Bronchial epithelial cell (primary cell): ENCODE measurements at regions not wholly inside any gene's neighbourhood (a gene's known extent, or its start where the extent isn't known, plus 50 kb on each side); places are given as distances from the start of the nearest gene placed in this dataset.

ENCODE experiments used
- DNase-seq: peaks from one replicate; pipeline ENCODE4 v3.0.0-alpha.2; 2010; ENCODE audit warnings: low read depth
- FAIRE-seq: peaks from 2 replicates; lab custom pipeline; 2011; peaks lifted over from hg19 to GRCh38; lab: Jason Lieb, UNC
- H3K27me3 ChIP-seq: 2 replicates; pipeline ENCODE4 v1.5.1; 2011; ENCODE audit warnings: low read length; ENCODE audit not compliant: control insufficient read depth, insufficient read depth
- H3K36me3 ChIP-seq: 2 replicates; pipeline ENCODE4 v1.5.1; 2011; ENCODE audit warnings: low read length; ENCODE audit not compliant: control insufficient read depth, insufficient read depth
- H3K4me3 ChIP-seq: 2 replicates; pipeline ENCODE4 v1.5.1; 2011; ENCODE audit warnings: mild to moderate bottlenecking, low read depth, low read length, control low read depth
- TF ChIP-seq, protein P1 (sequence below): IDR thresholded peaks from 2 replicates; pipeline ENCODE4 v1.5.1; 2011; ENCODE audit warnings: mild to moderate bottlenecking, moderate library complexity, low read length, control low read depth, inconsistent platforms; ENCODE audit not compliant: insufficient read depth, severe bottlenecking

DNA sequence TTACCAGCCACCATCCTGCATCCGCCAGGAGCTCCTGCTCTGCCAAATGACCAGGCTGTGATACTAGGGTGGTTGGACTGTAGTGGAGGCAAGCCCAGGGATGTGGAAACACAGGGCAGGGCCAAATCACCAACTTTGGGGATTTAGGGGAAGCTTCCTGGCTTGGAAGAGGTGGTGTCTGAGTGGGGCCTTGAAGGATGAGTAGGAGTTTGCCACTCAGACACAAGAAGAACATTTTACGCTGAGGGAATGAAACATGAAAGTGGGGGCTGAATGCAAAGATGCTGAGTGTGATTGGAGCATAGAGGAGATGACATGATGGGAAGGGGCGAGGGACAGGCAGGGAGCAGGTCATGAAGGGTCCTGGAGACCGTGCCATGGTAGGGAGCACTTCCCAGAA lies 329.5 kb downstream of the RPS24 start:
- H3K36me3 ChIP-seq: no peaks in the 10 kb centered on the region
- DNase-seq: no peak
- H3K27me3 ChIP-seq: peaks cover 3% of the 10 kb centered on the region
- no peak for FAIRE-seq
- TF ChIP-seq, protein P1, sequence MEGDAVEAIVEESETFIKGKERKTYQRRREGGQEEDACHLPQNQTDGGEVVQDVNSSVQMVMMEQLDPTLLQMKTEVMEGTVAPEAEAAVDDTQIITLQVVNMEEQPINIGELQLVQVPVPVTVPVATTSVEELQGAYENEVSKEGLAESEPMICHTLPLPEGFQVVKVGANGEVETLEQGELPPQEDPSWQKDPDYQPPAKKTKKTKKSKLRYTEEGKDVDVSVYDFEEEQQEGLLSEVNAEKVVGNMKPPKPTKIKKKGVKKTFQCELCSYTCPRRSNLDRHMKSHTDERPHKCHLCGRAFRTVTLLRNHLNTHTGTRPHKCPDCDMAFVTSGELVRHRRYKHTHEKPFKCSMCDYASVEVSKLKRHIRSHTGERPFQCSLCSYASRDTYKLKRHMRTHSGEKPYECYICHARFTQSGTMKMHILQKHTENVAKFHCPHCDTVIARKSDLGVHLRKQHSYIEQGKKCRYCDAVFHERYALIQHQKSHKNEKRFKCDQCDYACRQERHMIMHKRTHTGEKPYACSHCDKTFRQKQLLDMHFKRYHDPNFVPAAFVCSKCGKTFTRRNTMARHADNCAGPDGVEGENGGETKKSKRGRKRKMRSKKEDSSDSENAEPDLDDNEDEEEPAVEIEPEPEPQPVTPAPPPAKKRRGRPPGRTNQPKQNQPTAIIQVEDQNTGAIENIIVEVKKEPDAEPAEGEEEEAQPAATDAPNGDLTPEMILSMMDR: no peak
- H3K4me3 ChIP-seq: no peak overlapping the region

DNA sequence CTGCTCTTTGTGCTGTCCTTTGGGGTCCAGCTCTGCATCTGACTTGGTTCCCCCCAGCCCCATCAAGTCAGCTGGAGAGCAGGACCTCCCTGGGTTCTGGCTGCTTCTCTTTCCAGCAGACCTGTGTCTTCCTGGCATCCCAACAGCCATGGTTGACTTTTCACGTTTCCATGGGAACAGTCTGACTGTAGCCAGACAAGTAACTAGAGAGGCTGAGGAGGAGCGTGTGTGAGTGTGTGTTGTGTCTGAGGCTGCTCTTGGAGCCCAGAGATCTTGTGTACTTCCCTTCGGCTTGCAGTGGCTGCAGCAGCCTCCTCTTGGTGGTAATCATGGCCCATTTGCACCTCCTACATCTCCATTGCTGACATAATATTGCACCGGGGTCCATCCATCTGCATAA lies 332.0 kb downstream of the RPS24 start:
- TF ChIP-seq, protein P1: no peak
- H3K4me3 ChIP-seq: no peak overlapping the region
- DNase-seq (no peak), FAIRE-seq (no peak)
- H3K36me3 ChIP-seq: no peaks in the 10 kb centered on the region
- H3K27me3 ChIP-seq: no peaks in the 10 kb centered on the region

DNA sequence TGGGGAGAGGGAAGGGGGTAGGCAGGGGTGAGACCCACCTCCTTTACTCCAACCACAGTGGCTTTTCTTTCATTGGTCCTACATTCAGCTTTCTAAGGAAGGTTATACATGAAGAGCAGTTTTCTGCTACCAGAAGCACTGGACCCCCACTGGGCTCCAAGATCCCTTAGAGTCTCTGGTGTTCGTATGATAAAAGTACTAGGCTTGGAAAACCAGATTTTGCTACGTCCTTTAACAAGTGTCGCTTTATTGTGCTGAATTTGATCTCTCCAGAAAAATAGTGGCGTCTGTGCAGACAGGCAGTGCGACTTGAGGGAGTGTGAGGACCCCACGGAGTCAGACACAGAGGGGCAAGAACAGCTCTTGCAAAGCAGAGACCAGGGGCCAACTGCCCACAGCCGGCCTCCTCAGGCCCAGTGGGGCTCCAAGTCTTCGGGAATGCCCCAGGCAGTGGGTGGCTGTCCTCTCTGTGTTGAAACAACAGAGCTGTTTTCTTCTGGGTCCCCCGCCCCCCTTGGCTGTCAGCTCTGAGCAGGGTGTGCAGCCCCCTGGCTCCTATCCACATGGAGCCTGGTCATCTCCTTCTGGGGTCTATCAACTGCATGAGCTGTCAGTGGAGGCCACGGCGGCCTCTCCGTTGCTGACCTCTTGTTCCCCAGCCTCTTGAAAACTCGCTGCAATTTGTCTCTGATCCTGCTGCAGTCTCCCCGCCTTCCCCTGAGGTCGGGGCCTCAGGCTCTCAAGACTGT lies 333.2 kb downstream of the RPS24 start:
- H3K4me3 ChIP-seq: no peak overlapping the region
- DNase-seq (no peak), FAIRE-seq (no peak)
- no peaks in the 10 kb centered on the region for H3K36me3 ChIP-seq
- no peaks in the 10 kb centered on the region for H3K27me3 ChIP-seq
- TF ChIP-seq, protein P1: no peak

- no peak for FAIRE-seq
- TF ChIP-seq, protein P1: no peak
- peaks cover under 1% of the 10 kb centered on the region for H3K27me3 ChIP-seq
- no peak for DNase-seq
- H3K4me3 ChIP-seq: no peak overlapping the region
- no peaks in the 10 kb centered on the region for H3K36me3 ChIP-seq
These were observed 334.1 kb downstream of the RPS24 start for GRCh38 chr10:78367751-78368150.

DNA sequence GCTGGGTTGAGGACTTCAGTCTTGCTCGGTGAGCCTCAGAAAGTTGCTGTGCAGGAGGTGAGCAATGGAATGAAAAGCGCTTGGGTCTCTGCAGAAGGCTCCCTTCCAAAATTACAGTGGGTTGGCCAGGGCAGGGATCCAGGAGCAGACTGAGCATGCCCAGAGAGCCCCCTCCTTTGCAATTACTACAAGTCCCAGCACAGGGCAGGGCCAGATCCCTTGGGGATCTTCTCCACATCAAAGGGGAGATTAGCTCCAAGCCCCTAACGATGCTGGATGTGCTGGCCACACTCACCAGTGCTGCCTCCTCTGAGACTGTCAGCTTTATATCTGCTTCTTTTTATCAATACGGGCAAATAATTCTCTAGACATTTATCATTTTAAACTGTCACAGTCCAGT lies 337.5 kb downstream of the RPS24 start:
- DNase-seq (no peak), FAIRE-seq (no peak)
- TF ChIP-seq, protein P1: no peak
- Histone ChIP-seq H3K27me3 (peaks cover 2% of the 10 kb centered on the region), H3K4me3 (no peak overlapping the region), H3K36me3 (no peaks in the 10 kb centered on the region)

- Histone ChIP-seq H3K36me3 (no peaks in the 10 kb centered on the region), H3K27me3 (peaks cover 2% of the 10 kb centered on the region), H3K4me3 (no peak overlapping the region)
- no peak for DNase-seq
- TF ChIP-seq, protein P1: no peak
- no peak for FAIRE-seq
These were observed 339.1 kb downstream of the RPS24 start for GRCh38 chr10:78372806-78373205.
